ENCODE measurements at regions not wholly inside any gene's neighbourhood (a gene's known extent, or its start where the extent isn't known, plus 50 kb on each side); places are given as distances from the start of the nearest gene placed in this dataset.

DNA sequence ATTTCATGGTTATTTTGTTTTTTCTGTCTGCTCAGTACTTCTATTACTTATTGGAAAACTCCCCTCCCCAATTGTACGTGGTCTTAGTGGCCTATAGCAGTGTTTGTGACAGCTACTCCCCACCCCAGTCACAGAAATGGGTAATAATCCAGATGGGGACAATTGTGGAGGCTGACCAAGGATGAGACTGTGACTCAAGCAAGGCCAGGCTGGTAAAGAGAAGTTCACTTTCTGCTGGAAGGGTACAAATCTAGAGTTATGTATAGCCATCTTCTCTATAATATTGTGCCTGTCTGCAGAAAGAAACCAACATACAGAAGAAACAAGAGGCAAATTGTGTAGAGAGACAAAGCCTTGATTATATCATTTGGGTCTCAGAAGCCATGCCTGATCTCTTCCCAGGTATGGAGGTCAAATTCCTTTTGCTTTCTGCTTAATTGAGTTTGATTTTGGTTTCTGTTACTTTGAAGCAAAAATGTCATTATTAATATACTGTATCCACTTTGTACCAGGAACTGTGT lies 270.4 kb downstream of the HLX start:
- no peak for DNase-seq (ENCODE audit: low read depth in 4 of 4, low spot score in 3 of 4)

DNA sequence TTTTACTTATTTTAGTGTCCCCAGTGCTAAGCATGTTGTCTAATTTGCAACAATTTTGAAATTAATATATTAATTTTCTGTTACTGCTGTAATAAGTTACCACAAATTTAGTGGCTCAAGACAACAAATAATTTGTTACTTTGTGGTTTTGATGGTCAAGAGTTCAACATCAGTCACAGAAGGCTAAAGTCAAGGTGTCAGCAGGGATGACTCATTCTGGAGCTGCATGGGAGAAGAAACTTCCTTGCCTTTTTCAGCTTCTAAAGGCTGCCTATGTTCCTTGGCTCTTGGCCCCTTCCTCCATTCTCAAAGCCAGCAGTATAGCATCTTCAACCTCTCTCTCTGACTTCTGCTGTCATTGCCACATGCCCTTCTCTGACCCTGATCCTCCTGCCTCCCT lies 271.8 kb downstream of the HLX start:
- no peak for DNase-seq (ENCODE audit: low read depth in 4 of 4, low spot score in 3 of 4)

DNA sequence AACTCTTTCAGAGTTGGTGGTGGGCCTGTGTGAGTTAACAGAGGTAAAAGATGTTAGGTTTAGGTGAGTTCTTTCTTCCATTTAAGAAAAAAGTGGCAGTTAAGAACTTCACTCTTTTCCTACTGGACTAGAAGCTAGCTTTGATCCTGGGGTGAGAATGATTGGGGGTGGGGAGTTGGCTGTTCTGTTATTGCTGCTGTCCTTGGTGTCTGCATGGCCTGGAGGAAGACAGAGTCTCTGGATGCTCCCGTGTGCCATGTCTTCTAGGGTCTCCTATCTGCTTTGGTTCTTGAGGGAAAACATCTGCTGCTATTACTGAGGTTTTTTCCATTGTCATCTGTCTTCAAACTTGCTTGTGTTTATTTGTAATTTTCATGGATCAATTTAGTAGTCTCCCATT lies 275.7 kb downstream of the HLX start:
- DNase-seq (ENCODE audit: low read depth in 4 of 4, low spot score in 3 of 4): no peak

DNA sequence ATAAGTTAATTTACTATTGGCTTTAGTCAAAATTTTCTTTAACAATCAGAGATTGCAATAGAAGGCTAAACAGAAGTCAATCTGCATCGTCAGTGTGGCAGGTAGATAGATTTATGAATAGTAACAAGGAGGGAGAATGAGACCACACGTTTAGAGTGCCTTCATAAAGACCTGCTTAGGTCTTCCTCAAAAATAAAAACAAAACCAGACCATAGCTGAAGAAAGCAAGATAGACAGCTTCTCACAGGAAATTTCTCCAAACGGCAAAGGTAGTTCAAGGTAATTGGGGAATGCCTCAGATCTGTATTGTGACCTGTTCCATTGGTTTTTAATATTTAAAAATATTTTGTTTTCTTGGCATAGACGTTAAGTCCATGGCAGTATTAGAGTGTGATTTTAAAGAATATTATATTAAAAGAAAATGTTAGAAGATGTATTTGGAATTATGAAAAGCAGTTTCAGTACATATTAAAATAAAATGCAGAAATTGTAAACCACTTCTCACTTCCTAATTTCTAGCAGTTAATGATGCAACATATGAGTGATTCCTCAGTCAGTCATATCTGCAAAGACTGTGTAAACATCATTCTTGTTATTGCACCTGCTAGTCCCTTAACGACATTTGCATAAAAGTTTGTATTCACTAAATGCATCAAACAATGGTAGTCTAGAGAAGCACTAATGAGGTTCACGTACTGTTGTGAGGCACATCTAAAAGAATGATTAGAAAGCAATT lies 278.0 kb downstream of the HLX start:
- DNase-seq (ENCODE audit: low read depth in 4 of 4, low spot score in 3 of 4): no peak

DNA sequence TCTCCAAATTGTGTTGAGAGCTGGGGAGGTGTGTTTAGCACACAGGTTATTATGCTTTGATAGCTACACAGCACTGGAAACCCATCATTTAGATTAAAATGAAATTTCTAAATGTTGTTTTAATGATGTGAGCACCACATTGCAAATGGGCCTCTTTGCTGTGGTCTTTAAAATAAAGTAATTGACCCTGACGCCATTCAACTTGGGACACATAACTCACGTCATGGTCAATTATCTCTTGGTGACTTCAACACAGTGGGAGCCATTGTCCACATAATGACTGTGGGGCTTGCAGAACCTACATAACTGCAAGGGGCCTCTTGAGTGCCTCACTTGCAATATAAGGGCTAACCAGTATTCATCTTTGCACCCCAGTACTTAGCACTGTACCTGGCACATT lies 280.4 kb downstream of the HLX start:
- no peak for DNase-seq (ENCODE audit: low read depth in 4 of 4, low spot score in 3 of 4)

DNA sequence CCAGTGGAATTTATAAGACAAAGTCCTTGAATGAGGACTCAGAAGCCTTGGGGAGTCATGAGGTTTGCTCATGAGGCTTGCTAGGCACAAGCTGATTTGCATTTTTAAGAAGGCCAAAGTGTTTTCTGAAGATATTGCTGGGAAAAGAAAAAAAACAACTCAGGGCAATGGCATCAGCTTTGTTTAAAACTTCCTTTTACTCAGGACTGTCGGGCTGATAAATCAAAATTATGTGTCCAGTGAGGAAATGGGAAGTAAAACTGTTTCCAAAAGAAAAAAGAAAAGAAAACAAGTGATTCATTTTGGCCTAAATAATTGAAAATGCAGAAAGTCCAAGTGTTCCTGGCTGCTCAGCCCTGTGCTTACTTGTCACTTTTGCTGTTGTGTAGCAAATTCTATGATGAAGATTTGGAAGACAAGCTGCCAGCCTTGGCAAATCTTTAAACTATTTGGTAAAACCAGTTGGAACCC lies 282.4 kb downstream of the HLX start:
- DNase-seq (ENCODE audit: low read depth in 4 of 4, low spot score in 3 of 4): no peak

DNA sequence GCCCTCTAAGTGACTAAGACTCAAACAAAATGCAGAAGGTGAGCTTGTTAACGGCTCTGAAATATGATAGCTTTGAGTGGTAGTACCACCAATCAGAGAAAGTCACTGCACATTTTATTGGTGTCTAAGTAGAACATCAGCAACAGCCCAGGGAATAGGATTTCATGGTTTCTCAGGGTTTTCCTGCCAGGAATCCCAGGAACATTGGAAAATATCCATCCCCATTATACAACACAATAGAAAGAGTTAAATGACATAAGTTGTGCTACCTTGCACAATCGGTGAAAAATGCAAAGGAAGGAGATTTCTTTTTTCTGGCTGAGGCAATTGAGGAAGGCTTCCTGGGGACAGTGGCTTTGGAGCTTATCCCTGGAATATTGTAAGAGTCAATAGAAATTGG lies 283.1 kb downstream of the HLX start:
- no peak for DNase-seq (ENCODE audit: low read depth in 4 of 4, low spot score in 3 of 4)

DNA sequence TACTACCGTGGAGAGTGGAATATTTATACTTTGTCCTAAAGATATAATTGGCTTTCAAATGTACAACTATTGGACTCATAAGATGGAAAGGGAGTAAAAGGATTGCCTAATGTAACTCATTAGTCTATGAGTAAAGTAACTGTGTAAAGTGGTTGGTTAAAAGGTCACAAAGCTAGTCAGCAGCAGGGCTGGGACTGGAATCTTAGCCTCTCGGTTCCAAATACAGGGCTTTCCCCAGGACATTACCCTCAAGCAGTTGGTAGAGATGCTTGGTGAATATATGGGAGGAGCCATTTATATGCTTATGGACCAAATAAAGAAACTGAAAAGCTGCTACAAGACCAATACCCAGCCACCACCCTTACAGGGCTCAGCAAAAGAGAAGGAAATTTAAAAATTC lies 283.7 kb downstream of the HLX start:
- DNase-seq (ENCODE audit: low read depth in 4 of 4, low spot score in 3 of 4): no peak

DNA sequence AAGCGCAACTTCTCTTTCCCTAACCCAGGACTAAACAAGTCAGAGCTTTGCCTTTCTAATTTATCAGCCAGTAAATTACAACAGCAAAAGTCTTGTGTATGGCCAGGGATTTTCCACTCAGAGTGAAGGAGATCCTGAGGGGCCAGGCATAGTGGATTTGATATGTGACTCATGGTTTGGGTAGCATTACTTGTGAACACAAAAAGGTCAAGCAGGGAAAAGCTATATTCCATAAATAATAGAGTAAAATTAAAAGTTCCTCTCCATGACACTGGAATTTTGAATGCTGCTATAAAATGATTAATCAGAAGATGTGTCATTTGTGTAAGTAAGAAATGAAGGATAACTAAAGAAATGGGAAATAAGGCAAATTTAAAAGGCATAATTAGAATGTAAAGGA lies 284.8 kb downstream of the HLX start:
- no peak for DNase-seq (ENCODE audit: low read depth in 4 of 4, low spot score in 3 of 4)

DNA sequence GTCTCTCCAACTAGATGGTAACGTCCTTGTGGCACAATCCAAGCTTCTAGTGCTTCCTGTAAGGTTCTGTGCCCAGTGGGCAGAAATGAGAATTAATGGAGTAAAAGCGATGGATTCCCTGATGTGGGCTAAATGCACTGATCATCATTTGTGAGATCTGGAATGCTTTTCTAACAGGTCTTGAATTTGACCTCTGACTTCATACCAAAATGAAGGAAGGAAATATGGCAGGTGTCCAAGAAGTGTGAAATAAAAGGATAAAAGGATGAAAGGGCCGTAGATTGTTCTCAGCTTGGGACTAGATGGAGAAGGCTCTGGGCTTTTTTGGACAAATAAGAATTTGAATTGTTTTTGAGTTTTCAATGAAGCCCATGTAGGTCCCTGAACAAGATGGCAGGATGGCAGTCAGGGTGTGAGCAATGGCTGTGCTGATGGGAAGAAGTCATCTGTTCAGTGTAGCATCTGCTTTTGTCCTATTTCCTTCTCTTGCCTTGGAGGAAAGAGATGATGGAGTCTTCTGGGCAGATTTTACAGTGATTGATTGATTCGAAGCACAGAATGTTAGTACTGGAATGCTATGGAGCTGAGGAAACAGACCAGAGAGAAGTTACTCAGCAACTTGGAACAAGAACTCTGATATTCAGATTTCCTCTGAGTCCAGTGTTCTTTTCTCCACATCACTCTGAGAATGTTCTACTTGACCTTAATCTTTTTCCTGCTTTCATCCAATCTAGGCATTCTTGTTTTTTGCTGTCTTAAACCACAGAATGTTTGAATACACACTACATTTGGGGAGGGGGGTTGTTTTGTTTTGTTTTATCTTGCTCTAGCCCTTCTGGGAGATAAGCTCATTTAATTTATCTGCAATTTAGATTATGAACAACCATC lies 286.0 kb downstream of the HLX start:
- no peak for DNase-seq (ENCODE audit: low read depth in 4 of 4, low spot score in 3 of 4)

DNA sequence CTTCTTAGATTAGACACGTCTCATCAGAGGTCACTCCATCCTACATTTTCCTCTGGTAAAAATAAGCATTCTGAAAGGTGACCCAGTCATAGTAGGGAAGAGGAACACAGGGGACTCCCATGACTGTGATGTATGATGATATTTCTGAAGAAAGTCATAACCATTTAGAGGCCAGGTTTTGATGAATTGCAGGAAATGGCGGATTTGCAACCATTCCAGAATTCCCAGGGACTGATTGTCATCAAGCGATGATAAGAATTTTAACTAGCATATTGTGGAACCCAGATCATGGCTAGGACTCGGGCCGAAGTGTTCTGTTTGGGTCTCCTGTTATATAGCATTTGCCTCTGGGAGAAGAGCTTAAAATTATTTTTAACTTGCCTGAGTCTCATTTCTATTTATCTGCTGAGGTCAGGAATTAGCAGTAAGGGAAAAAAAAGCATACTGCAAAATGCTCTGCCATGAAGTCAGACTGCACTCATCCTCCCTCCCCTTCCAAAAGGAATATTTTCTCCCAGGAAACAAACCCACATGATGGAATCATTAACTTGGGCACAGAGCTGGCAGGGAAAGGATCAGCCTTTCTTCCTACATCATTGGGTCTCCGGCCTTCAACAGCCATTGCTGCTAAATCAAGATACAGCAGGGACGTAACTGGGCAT lies 286.7 kb downstream of the HLX start:
- no peak for DNase-seq (ENCODE audit: low read depth in 4 of 4, low spot score in 3 of 4)

DNA sequence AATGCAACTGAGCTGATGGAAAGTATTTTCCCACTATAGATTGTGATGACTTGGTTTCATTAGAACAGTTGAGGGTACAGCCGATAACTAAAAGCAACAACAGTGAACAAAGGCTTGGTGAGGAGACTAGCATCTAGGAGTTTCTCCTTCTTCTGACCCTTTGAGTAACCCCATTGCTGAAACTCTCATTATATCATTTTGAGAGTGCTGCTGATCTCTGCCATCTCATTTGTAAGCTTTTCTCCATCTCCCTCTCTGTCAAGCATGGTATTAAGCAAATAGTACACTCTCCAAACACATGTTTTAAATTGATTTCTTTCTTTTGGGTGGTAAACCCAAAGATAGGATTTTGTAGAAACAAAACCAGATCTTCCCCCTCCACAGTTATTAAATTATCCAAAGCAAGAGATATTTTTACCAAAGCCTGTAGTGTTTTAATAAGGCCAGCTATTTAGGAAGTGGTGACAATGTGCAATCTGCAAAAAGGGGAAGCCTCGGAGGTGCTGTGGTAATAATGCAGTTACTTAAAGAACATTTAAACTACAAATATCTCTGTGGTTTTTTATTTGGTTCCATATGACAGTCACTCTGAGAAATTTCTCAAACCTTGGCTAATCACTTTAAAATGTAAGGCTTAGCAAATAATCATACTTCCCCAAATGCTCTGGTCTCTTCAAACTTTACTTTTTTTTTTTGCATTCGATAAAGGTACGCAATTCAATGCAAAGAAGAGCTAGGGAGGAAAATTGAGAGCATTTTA lies 287.5 kb downstream of the HLX start:
- DNase-seq (ENCODE audit: low read depth in 4 of 4, low spot score in 3 of 4): no peak

DNA sequence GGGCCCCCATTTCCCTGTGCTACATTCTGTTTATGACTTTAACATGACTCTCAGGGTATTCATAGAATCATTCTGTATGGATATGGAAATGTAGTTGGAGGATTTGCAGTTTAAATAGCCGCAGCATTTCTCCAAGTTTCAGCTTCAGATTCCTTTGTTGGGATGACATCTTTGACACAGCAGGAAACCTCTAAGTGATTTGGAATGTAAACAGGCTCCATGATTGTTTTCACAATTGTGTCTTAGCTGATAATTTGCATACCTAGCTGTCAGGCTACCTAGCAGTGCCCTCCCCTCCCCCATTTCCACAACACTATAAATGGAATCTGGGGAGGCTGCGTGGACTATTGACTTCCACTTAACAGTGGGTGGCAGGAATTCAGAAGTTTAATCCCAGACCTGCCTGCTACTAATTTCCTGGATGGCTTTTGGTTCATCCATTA lies 290.2 kb downstream of the HLX start:
- DNase-seq (ENCODE audit: low read depth in 4 of 4, low spot score in 3 of 4): no peak

DNA sequence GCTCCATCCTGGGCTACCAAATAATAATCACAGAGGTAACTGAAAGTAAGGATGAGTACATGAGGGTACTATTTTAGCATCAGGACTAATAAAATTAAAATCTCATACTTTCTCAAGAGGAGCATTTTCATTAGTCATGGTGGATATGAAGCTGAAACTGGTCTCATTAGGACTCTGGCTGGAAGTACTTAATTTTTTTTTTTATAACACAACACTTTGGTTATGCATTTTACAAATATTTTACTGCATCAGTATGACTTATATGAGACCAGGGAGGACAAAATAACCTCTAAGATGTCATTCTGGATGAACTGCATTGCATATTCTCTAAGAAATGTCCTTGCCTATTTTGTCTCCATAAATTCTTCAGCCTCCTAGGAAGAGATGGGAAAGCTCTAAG lies 290.9 kb downstream of the HLX start:
- DNase-seq (ENCODE audit: low read depth in 4 of 4, low spot score in 3 of 4): no peak

DNA sequence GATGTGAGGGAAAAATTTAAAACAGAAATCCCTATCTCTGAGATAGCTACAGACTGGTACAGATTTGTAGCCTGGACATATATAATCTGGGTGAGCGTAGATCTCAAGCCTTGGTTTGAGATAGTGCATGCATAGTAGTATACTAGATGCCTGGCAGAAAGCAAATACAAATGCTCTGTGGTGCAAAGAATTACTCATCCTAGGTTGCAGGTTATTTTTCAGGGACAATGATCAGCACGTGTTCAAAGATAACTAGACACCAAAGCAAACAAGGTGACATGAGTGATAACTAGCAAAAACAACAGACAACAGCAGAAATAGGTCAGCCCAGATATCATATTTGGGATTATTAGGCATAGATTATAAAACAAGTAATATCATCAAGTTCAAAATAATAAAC lies 292.5 kb downstream of the HLX start:
- no peak for DNase-seq (ENCODE audit: low read depth in 4 of 4, low spot score in 3 of 4)

DNA sequence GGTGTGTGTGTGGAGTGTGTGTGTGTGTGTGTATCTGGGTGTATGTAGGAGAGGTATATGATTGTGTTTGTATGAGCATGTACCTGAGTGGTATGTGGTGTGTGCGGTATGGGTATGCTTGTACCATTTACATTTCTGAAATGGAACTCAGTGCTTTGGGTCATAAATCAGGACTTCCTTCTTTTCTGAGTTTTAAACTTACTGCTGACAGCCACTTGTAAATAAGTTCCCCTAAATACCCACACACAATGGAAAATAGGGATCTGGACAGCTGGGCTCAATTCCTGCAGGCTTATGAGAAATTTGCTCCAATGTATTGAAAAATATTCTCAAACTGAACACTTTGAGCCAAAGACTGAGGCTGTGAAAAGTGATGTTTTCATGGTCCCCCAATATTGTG lies 293.6 kb downstream of the HLX start:
- DNase-seq (ENCODE audit: low read depth in 4 of 4, low spot score in 3 of 4): no peak

DNA sequence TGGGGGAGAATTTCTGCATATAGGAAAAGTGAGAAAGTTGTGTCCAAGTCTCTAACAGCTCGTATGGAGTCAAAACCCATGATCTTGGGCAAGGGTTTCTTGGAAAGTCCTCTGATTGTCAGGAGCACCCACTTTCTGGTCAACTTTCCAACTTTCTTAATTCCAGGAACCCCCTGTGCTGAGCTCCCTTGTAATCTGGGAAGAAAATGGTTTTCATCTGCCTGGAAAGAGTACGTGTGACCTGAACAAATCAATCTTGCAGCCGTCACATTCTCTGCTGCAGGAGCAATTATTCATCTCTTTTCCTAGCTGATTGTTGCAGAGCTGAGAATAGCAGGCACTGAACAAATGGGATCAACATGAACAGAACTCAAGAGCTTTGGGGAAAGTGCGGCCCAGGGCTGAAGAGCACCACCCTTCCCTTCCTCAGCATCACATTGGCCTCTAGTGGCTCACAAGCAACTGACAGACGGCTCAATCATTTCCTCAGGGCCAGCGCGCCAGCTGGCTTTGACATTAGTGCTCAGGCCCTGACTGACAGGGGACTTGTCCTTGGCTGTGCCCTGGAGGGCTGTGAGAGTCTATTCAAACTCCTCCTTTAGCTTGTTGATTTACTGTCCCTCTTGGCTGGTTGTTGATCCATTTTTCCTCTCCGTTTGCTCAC lies 295.2 kb downstream of the HLX start:
- DNase-seq (ENCODE audit: low read depth in 4 of 4, low spot score in 3 of 4): no peak

DNA sequence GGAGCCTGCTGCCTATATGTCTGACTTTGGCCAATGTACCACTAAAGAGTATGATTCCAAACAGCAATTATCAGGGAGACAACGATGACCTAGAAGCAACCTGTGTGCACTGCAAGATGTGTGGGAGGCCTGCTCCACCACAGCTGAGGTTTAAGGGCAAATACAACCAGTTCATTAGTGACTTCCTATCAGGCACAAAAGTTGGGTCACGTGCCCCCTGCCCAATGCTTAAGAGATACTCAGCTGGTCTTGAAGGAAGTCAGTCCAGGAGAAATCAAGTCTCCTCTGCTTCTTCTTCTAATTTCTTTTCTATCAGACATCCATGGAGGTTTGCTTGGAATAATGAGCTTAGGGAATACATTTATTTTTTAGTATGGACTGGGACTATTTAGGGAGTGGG lies 296.0 kb downstream of the HLX start:
- DNase-seq (ENCODE audit: low read depth in 4 of 4, low spot score in 3 of 4): no peak

DNA sequence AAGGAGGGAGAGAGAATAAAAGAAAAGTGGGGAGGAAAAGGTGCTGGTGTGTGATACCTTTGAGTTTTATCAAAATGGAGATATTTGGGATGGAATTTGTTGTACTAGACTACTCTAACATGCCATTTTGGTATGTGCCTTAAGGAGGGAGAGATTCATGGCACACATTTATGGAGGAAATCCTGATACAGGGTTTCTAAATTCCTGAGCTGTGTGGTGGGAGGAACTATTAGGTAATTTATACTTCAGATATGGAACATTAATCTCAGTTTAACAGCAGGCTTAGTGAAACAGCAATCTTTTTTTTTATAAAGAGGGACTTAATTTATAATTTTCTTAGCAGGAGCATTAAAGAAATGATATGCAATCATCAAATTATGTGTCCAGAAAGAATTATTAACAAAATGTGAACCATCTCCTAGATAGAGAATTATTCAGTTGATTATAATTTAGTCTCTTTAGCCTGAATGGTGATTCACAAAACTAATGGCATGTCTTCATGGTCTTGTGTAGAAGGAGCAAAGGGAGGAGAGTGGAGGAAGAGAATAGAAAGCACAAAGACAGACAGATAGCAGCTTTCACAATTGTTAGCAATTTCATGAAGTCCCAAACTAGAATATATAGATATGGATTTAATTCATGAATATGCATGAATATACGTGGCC lies 301.6 kb downstream of the HLX start:
- peak in 1 of 4 donors; percentile 22 for DNase-seq (ENCODE audit: low read depth in 4 of 4, low spot score in 3 of 4)
